Neural crest cell (in vitro differentiated cells): ENCODE measurements at regions not wholly inside any gene's neighbourhood (a gene's known extent, or its start where the extent isn't known, plus 50 kb on each side); places are given as distances from the start of the nearest gene placed in this dataset.

Source experiments
- DNase-seq: peaks from one replicate; pipeline ENCODE4 v3.0.0; 2021; ENCODE audit warnings: low read depth, mixed read lengths, low spot score
- H3K27ac Mint-ChIP-seq: one replicate; pipeline ENCODE4 v1.8.0; 2021; ENCODE audit warnings: mild to moderate bottlenecking, mixed read lengths; ENCODE audit not compliant: unreplicated experiment
- H3K27me3 Mint-ChIP-seq: 2 replicates; pipeline ENCODE4 v1.8.0; 2021; ENCODE audit warnings: low read depth, mild to moderate bottlenecking, mixed read lengths
- H3K36me3 Mint-ChIP-seq: 2 replicates; pipeline ENCODE4 v1.8.0; 2021; ENCODE audit warnings: low read depth, mild to moderate bottlenecking, mixed read lengths
- H3K4me1 Mint-ChIP-seq: 2 replicates; pipeline ENCODE4 v1.8.0; 2021; ENCODE audit warnings: mixed read lengths
- H3K4me3 Mint-ChIP-seq: one replicate; pipeline ENCODE4 v1.8.0; 2021; ENCODE audit warnings: mild to moderate bottlenecking, mixed read lengths
- H3K9me3 Mint-ChIP-seq: 2 replicates; pipeline ENCODE4 v1.8.0; 2021; ENCODE audit warnings: mixed read lengths
- CTCF ChIP-seq: fragments of 200-600 bp; sonication (generic); conservative IDR thresholded peaks from 2 replicates; pipeline ENCODE4 v1.5.0; 2021; ENCODE audit warnings: antibody characterized with exemption, mild to moderate bottlenecking

GRCh38 chr3:171944118-171945016, 95.0 kb upstream of the FNDC3B start:
- DNase-seq, result no peak
- Mint-ChIP-seq H3K4me3 (no peak overlapping the region), H3K27ac (no peak overlapping the region), H3K36me3 (peaks cover 9% of the 10 kb centered on the region), H3K27me3 (no peaks in the 10 kb centered on the region), H3K9me3 (peaks cover 7% of the 10 kb centered on the region), H3K4me1 (peaks cover 29% of the 10 kb centered on the region)
- no peak for TF ChIP-seq CTCF

GRCh38 chr3:171948674-171949073, 90.7 kb upstream of the FNDC3B start:
- H3K4me3 Mint-ChIP-seq, result no peak overlapping the region
- no peak for DNase-seq
- no peaks in the 10 kb centered on the region for H3K27me3 Mint-ChIP-seq
- peaks cover 9% of the 10 kb centered on the region for H3K36me3 Mint-ChIP-seq
- H3K4me1 Mint-ChIP-seq, result peaks cover 39% of the 10 kb centered on the region
- peaks cover 7% of the 10 kb centered on the region for H3K9me3 Mint-ChIP-seq
- no peak overlapping the region for H3K27ac Mint-ChIP-seq
- TF ChIP-seq CTCF, result no peak

- Mint-ChIP-seq H3K27me3 (no peaks in the 10 kb centered on the region), H3K4me1 (peaks cover 41% of the 10 kb centered on the region), H3K4me3 (no peak overlapping the region), H3K27ac (no peak overlapping the region), H3K9me3 (peaks cover 7% of the 10 kb centered on the region), H3K36me3 (peaks cover 9% of the 10 kb centered on the region)
- no peak for TF ChIP-seq CTCF
- no peak for DNase-seq
Observed at GRCh38 chr3:171949554-171949953, 89.8 kb upstream of the FNDC3B start.

DNA sequence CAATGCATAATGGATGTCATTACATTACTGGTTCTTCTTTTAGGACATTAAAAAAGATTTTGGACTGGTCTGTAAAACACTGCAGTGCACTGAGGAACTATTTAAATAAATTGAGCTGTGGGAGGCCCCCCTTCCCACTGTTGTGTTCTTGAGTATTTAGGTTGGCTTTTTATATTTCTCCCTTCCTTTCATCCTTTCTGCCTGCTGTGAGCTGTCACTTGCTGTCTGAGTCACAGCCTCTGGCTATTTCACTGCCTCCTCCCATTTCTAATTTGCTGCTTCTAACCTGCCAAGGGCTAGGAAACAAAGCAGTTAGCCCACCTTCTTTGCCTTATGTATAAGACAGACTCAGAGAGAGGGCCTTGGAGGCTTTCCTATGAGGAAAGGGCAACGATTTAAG, 89.0 kb upstream of the FNDC3B start:
- peaks cover 44% of the 10 kb centered on the region for H3K4me1 Mint-ChIP-seq
- no peaks in the 10 kb centered on the region for H3K27me3 Mint-ChIP-seq
- no peak overlapping the region for H3K27ac Mint-ChIP-seq
- DNase-seq, result no peak
- peaks cover 9% of the 10 kb centered on the region for H3K36me3 Mint-ChIP-seq
- H3K4me3 Mint-ChIP-seq, result peak overlapping the region; percentile 2
- no peak for TF ChIP-seq CTCF
- H3K9me3 Mint-ChIP-seq, result peaks cover 7% of the 10 kb centered on the region

DNA sequence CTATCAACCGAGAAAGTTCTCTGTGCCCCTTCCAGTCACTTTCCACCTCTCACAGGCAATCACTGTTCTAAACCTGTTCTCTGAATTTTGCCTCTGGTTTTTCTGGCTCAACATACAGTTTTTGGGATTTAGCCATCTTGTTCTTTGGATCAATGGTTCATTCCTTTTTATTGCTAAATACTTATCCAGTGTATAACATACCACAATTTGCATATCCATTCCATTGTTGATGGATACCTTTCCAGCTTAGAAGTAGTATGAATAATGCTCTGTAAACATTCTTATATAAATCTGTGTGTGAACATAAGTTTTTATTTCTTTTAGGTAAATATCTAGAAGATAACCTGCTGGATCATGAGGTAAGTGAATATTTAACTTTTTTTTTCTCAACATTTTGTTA, 87.8 kb upstream of the FNDC3B start:
- Mint-ChIP-seq H3K36me3 (peaks cover 9% of the 10 kb centered on the region), H3K27me3 (no peaks in the 10 kb centered on the region), H3K4me3 (no peak overlapping the region), H3K4me1 (peaks cover 55% of the 10 kb centered on the region), H3K27ac (no peak overlapping the region), H3K9me3 (peaks cover 7% of the 10 kb centered on the region)
- TF ChIP-seq CTCF, result no peak
- DNase-seq, result no peak
